Psoas muscle (tissue), 7 donors: ENCODE measurements at regions not wholly inside any gene's neighbourhood (a gene's known extent, or its start where the extent isn't known, plus 50 kb on each side); places are given as distances from the start of the nearest gene placed in this dataset.

Experiments
- ATAC-seq, 4 donors: fragments of 200-7000 bp; cut with Tn5 transposase; one replicate each; pipeline ENCODE4 v1.9.1; 2020; ENCODE audit warnings: moderate library complexity in 3 of 4, mild to moderate bottlenecking in 2 of 4
- DNase-seq, 2 donors: peaks; one replicate each; pipeline ENCODE4 v3.0.0-alpha.2; 2020
- H3K27ac ChIP-seq: fragments of 200-600 bp; one replicate; pipeline ENCODE4 v1.8.0; 2022
- H3K27me3 ChIP-seq, 3 donors: fragments of 200-600 bp in 1 of 3; one replicate each; pipeline versions ENCODE4 v1.6.1 to v1.8.0; 2013 to 2022; ENCODE audit warnings: low read length in 2 of 3, mild to moderate bottlenecking in 2 of 3, moderate library complexity in 1 of 3; ENCODE audit not compliant: insufficient read depth in 3 of 3
- H3K36me3 ChIP-seq, 2 donors: fragments of 200-600 bp in 1 of 2; one replicate each; pipeline versions ENCODE4 v1.6.1 to v1.8.0; 2013 to 2022; ENCODE audit warnings: low read depth in 1 of 2, mild to moderate bottlenecking in 1 of 2, moderate library complexity in 1 of 2; ENCODE audit not compliant: insufficient read depth in 1 of 2
- H3K4me1 ChIP-seq: fragments of 200-600 bp; one replicate; pipeline ENCODE4 v1.8.0; 2022
- H3K4me3 ChIP-seq: fragments of 200-600 bp; one replicate; pipeline ENCODE4 v1.8.0; 2022; ENCODE audit warnings: mild to moderate bottlenecking
- H3K9me3 ChIP-seq: fragments of 200-600 bp; one replicate; pipeline ENCODE4 v1.8.0; 2022
- CTCF ChIP-seq: fragments of 200-600 bp; IDR thresholded peaks from one replicate; pipeline ENCODE4 v1.8.0; 2022; ENCODE audit warnings: antibody characterized with exemption
- WGBS, 3 donors: extraction: QIAGEN DNeasy Blood & Tissue Kit; methylation state at CpG; one replicate each; pipeline versions ENCODE4 v1.1.6 to v1.1.7; 2013; 5-methylcytosine and 5-hydroxymethylcytosine counted together
- intact Hi-C, 2 donors: fragments of 100-400 bp; cut with DNase I; formaldehyde crosslinking; loops; one replicate each; pipeline versions ENCODE4 v1.11.0 to v1.14.2; 2022
- donor health status: healthy with polysubstance abuse.
- donor health status: DM: no; HTN: no; CAD: no; lungs with moderate emphysema.
- donor health status: Bipolar disorder and iron deficiency.
- donor health status: healthy.
- donor health status: DM: yes; HTN: yes; CAD: no.
- donor health status: DM: no; HTN: no; CAD: no.
- donor health status: DM: yes; HTN: yes; CAD: no.

DNA sequence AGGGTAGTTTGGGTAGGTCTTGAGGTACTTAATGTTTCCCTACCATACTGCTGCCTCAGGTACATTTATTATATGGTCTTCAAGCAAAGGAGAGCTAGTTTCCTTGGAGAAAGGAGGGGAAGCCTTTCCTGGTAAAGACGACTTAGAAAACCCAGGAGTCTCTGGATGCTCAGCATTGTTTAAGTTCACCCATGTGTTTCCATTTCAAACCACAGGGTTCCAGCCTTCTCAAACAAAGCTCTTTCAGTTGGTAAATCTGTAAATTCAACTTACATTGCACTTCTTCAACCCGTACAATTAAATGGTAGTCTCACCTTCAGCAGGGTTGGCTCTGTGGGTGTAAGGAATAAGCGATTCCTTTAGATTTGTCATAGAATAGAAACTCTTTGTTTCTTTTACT, 111.9 kb upstream of the UNC5C start:
- H3K4me1 ChIP-seq, result no peaks in the 10 kb centered on the region
- WGBS, 3 donors, result 70 to 76% (median 71%) methylated on average over 3 of the region's 3 CpGs
- ATAC-seq (no peak), DNase-seq (no peak)
- intact Hi-C loops, result loop anchor here in 1 of 2 donors (5.0 kb wide), 1 partner anchor 1513 kb away; no protein-coding TSS in a partner anchor
- no peaks in the 10 kb centered on the region for H3K36me3 ChIP-seq
- no peaks in the 10 kb centered on the region for H3K27me3 ChIP-seq
- no peak overlapping the region for H3K4me3 ChIP-seq
- H3K9me3 ChIP-seq, result no peaks in the 10 kb centered on the region
- H3K27ac ChIP-seq, result no peak overlapping the region
- TF ChIP-seq CTCF, result no peak

DNA sequence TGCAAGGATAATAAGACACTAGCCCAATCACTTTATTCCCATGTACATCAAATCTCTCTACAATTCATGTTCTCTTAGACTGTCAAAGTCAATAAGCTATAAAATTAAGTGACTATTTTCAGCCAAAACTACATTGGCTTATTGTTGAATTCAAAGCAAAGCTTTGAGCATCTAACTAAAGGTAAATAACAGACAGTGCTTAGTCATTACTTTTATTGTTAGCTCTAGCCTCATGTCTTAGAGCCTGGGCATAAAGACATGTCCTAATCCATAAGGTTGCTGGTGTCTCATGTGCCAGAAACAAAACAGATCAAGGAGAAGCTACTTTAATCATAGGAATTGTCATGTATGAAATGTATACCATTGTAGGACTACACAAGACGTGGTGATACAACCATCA, 103.1 kb upstream of the UNC5C start:
- 70 to 80% (median 73%) methylated on average over 1 of the region's 1 CpG for WGBS, 3 donors
- DNase-seq (no peak), ATAC-seq (no peak)
- H3K27ac ChIP-seq, result no peak overlapping the region
- H3K36me3 ChIP-seq, result no peaks in the 10 kb centered on the region
- no peaks in the 10 kb centered on the region for H3K4me1 ChIP-seq
- no peak for TF ChIP-seq CTCF
- H3K27me3 ChIP-seq, result no peaks in the 10 kb centered on the region
- intact Hi-C loops, result no loop called here
- H3K4me3 ChIP-seq, result no peak overlapping the region
- peaks cover 8% of the 10 kb centered on the region for H3K9me3 ChIP-seq

DNA sequence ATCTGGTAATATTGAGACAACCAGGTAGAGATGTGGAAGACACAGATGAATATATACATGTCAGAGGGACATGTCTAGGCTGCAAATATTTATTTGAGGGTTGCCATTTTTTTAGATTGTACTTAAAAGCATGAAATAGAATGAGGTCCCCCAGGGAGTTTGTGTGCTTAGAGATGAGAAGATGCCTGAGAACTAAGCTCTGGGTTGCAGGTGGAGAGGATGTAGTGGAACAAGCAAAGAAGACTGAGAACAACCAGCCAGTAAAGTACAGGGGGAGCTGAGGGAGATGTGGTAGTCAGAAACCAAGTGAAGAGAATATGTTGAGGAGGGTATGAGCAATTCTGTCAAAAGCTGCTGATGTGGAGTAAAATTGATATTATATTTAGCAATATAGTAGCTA, 95.6 kb upstream of the UNC5C start:
- ATAC-seq (no peak), DNase-seq (no peak)
- no peak overlapping the region for H3K27ac ChIP-seq
- H3K9me3 ChIP-seq, result no peaks in the 10 kb centered on the region
- no peaks in the 10 kb centered on the region for H3K36me3 ChIP-seq
- H3K4me3 ChIP-seq, result no peak overlapping the region
- no peaks in the 10 kb centered on the region for H3K4me1 ChIP-seq
- TF ChIP-seq CTCF, result no peak
- no peaks in the 10 kb centered on the region for H3K27me3 ChIP-seq
- intact Hi-C loops, result no loop called here

GRCh38 chr4:95643627-95644026, 94.9 kb upstream of the UNC5C start:
- intact Hi-C loops, result no loop called here

More at GRCh38 chr4:95643627-95644026, 94.9 kb upstream of the UNC5C start:
- no peak for TF ChIP-seq CTCF
- H3K27me3 ChIP-seq, result no peaks in the 10 kb centered on the region
- no peak overlapping the region for H3K27ac ChIP-seq
- no peaks in the 10 kb centered on the region for H3K9me3 ChIP-seq
- no peak for ATAC-seq
- DNase-seq, result no peak
- no peaks in the 10 kb centered on the region for H3K4me1 ChIP-seq
- H3K36me3 ChIP-seq, result no peaks in the 10 kb centered on the region
- 20 to 29% (median 21%) methylated on average over 1 of the region's 1 CpG for WGBS, 3 donors
- H3K4me3 ChIP-seq, result no peak overlapping the region
